IgD-negative memory B cell (primary cell): ENCODE measurements at regions not wholly inside any gene's neighbourhood (a gene's known extent, or its start where the extent isn't known, plus 50 kb on each side); places are given as distances from the start of the nearest gene placed in this dataset.
"Not testable (repeated sequence)": the region's sequence is repeated elsewhere in the genome, so short reads cannot be mapped to it uniquely, and the experiment has no call there.

Experiments used
- H3K27ac Mint-ChIP-seq, 3 donors: one replicate each; pipeline ENCODE4 v1.8.0; 2020 to 2022; ENCODE audit warnings: mild to moderate bottlenecking in 3 of 3, mixed read lengths in 3 of 3, moderate library complexity in 1 of 3
- H3K27me3 Mint-ChIP-seq: one replicate; pipeline ENCODE4 v1.8.0; 2021; ENCODE audit warnings: mixed read lengths
- H3K36me3 Mint-ChIP-seq: one replicate; pipeline ENCODE4 v1.8.0; 2020; ENCODE audit warnings: mild to moderate bottlenecking, mixed read lengths
- H3K4me1 Mint-ChIP-seq, 3 donors: one replicate each; pipeline ENCODE4 v1.8.0; 2020 to 2022; ENCODE audit warnings: mixed read lengths in 3 of 3, mild to moderate bottlenecking in 1 of 3
- H3K4me3 Mint-ChIP-seq, 4 donors: one replicate each; pipeline ENCODE4 v1.8.0; 2020 to 2022; ENCODE audit warnings: mild to moderate bottlenecking in 4 of 4, mixed read lengths in 4 of 4, moderate library complexity in 3 of 4
- H3K9me3 Mint-ChIP-seq, 3 donors: one replicate each; pipeline ENCODE4 v1.8.0; 2020 to 2021; ENCODE audit warnings: mixed read lengths in 3 of 3, mild to moderate bottlenecking in 1 of 3

DNA sequence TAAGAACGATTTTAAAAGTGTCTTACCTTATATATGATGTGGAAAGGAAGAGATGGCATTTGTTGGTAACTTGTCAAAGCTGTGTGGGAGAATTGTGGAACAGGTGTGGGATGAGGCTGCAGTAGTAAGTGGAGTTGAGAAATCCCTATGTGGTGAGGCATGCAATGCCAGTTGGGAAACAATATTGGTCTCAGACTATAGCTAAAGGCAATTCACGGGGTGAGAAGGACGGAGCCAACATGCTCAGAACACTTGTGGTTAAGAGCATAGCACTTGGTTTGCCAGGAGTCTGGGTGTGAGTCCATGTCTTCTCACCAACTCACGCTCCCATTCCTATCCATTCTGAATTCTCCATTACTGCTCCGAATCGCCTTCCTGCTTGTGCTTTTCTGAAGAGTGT, 615.6 kb upstream of the ADAMTS9 start:
- Mint-ChIP-seq H3K36me3 (no peaks in the 10 kb centered on the region), H3K27me3 (no peaks in the 10 kb centered on the region), H3K4me1 (no peaks in the 10 kb centered on the region), H3K27ac (no peak overlapping the region), H3K9me3 (peaks cover 1 to 11% (median 2%) of the 10 kb centered on the region in 3 donors), H3K4me3 (no peak overlapping the region)

DNA sequence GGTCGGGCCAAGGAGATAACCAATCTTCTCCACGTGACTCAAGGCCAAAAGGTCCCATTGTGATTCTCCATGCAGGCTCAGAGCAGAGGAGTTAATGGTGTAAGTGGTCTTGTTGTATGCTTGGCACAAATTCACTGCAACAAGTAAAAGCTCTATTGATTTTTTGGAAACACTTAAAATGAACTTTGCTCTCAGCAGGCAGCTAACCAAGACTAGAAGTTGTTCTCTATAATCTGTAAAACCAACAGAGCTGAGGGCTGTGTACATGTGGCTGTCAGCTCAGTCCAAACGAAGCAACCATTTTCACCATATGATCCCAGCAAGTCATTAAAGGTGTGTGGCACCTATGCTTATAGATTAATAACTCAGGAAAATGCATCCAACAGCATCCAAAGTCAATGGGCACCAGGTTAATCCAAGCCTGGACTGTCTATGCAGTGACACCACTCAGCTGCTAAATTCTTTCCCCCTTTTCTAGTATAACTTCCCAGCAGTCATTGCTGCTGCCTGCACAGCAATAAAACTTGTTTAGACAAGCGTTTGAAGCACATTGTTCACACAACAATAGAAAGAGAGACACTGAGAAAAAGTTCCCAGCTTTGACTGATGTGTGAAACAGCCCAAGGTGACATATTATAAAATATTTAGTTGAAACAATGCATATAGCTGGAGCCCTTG, 603.8 kb upstream of the ADAMTS9 start:
- peaks cover 2 to 20% (median 5%) of the 10 kb centered on the region in 3 donors for H3K9me3 Mint-ChIP-seq
- no peaks in the 10 kb centered on the region for H3K4me1 Mint-ChIP-seq
- H3K27ac Mint-ChIP-seq: no peak overlapping the region
- H3K36me3 Mint-ChIP-seq: no peaks in the 10 kb centered on the region
- H3K27me3 Mint-ChIP-seq: no peaks in the 10 kb centered on the region
- no peak overlapping the region for H3K4me3 Mint-ChIP-seq

DNA sequence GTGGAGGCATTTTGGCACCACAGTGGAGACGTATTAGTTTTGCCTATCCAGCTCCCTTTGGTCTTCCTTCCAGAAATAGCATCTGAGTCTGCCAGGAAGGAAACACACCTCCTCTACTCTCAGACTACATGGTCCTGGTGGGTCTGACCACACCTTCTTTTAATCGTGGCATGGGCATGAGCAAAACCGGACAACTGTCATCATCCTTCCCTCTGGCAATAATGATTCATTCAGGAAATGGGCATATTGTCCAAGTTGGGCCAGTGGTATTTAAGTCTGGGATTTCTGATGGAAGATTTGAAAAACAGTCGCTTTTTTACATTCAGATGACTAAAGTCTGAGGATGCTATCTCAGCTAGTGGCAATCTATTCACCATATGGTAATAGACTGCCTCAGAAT, 601.0 kb upstream of the ADAMTS9 start:
- H3K9me3 Mint-ChIP-seq: peaks cover 0 to 12% (median 2%) of the 10 kb centered on the region in 3 donors
- H3K36me3 Mint-ChIP-seq: no peaks in the 10 kb centered on the region
- no peak overlapping the region for H3K27ac Mint-ChIP-seq
- no peak overlapping the region for H3K4me3 Mint-ChIP-seq
- no peaks in the 10 kb centered on the region for H3K4me1 Mint-ChIP-seq
- no peaks in the 10 kb centered on the region for H3K27me3 Mint-ChIP-seq

DNA sequence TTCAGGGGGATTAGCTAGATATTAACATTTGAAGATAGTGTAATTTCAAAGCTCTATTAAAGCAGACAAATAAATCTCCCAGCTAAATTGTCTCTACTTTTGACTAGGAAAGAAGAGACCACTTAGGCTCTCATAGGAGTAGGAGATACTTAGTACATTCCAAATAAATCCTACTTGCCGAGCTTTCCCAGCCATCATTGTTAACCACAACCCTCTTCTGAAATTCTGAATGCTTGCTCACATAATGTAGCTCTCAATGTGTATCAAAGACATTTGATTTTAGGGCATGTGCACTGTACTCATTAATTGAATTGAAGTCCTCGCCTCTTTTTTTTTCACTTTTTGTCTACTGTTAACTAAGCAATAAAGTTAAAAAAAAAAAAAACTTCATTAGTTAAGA, 598.2 kb upstream of the ADAMTS9 start:
- H3K36me3 Mint-ChIP-seq: no peaks in the 10 kb centered on the region
- no peaks in the 10 kb centered on the region for H3K27me3 Mint-ChIP-seq
- no peak overlapping the region for H3K4me3 Mint-ChIP-seq
- H3K27ac Mint-ChIP-seq: no peak overlapping the region
- peaks cover 0 to 13% (median 2%) of the 10 kb centered on the region in 3 donors for H3K9me3 Mint-ChIP-seq
- H3K4me1 Mint-ChIP-seq: no peaks in the 10 kb centered on the region

DNA sequence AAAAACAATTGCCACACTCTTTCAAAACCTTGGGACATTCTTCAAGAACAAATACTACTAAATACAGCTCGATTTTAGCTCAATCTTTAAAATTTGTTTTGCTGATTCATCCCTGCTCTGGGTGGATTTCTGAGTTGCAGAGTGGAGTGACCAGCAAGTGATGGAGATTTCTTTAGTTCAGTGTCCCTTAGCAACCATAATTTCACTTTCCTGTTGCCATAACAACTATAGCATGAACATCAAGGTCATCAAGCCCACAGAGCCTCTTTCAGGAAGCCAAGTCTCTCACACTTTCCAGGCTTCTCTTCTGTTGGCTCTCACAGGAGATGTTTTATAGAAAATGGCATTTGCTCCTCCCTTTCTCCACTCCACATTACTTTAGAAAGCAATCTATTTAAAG, 597.2 kb upstream of the ADAMTS9 start:
- H3K4me3 Mint-ChIP-seq: no peak overlapping the region
- H3K27me3 Mint-ChIP-seq: no peaks in the 10 kb centered on the region
- no peaks in the 10 kb centered on the region for H3K36me3 Mint-ChIP-seq
- no peaks in the 10 kb centered on the region for H3K4me1 Mint-ChIP-seq
- peaks cover 2 to 13% (median 2%) of the 10 kb centered on the region in 3 donors for H3K9me3 Mint-ChIP-seq
- no peak overlapping the region for H3K27ac Mint-ChIP-seq

DNA sequence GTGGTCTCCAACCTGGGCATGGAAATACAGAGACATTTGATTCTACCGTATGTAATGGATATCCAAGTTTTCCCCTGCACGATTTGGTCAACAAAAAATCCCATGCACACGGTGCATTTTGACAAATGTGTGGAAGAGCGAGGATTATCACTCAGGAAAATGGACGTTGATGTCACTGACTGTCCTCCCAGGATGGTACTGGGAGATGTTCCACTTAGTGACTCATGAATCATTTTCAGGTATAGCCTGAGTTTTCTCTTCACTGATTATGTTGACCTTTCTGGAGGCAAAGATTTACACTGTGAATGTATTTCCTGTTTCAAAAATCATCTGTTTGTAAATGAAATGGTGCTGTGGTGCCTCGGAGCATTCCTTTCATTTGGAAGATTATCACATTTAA, 596.7 kb upstream of the ADAMTS9 start:
- Mint-ChIP-seq H3K4me1 (no peaks in the 10 kb centered on the region), H3K36me3 (no peaks in the 10 kb centered on the region), H3K27ac (no peak overlapping the region), H3K9me3 (peaks cover 2 to 13% (median 2%) of the 10 kb centered on the region in 3 donors), H3K27me3 (no peaks in the 10 kb centered on the region), H3K4me3 (no peak overlapping the region)

DNA sequence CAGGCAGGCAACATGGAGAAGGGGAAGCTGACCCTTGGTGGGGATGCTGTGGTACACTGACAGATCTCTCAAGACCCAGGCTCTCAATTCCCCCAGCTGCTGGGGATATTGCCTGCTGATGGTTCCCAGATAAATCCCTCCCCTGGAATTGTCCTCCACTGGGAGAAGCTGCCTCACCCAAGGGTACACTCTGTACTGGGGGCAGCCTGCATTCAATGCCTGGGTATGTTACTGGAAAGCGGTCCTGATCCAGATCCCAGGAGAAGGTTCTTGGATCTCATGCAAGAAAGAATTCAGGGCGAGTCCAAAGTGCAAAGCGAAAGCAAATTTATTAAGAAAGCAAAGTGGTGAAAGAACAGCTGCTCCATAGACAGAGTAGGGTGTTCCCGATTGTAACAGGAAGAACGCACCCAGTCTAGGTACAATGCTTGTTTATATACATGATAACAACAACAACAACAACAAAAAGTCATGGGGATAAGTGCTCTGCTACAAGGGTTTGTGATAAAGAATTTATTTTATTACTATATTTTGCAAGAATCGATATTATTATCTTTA, 591.5 kb upstream of the ADAMTS9 start:
- Mint-ChIP-seq H3K27me3 (no peaks in the 10 kb centered on the region), H3K4me3 (no peak overlapping the region), H3K9me3 (peaks cover 3 to 13% (median 6%) of the 10 kb centered on the region in 3 donors), H3K4me1 (no peaks in the 10 kb centered on the region), H3K36me3 (no peaks in the 10 kb centered on the region), H3K27ac (no peak overlapping the region)

DNA sequence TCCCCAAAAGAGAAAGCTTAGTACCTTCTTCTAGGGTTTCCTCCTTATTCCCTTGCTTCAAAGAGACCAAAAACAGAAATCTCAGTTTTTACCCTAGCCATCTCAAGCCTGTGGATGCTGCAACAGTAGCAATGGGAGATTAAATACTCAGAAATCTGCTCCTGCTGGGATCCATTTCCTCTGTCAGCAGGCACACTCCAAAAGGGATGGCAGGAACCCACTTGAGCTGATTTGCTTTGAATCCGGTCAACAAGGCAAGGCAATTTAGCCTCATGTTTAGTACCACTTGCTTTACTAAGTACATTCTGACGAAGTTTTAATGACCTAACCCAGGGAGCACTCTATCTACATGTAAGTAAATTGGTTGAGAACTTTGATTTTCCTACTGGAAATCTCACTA, 590.0 kb upstream of the ADAMTS9 start:
- H3K36me3 Mint-ChIP-seq: no peaks in the 10 kb centered on the region
- H3K27me3 Mint-ChIP-seq: no peaks in the 10 kb centered on the region
- H3K4me3 Mint-ChIP-seq: no peak overlapping the region
- peaks cover 3 to 6% (median 4%) of the 10 kb centered on the region in 3 donors for H3K9me3 Mint-ChIP-seq
- no peak overlapping the region for H3K27ac Mint-ChIP-seq
- H3K4me1 Mint-ChIP-seq: no peaks in the 10 kb centered on the region

DNA sequence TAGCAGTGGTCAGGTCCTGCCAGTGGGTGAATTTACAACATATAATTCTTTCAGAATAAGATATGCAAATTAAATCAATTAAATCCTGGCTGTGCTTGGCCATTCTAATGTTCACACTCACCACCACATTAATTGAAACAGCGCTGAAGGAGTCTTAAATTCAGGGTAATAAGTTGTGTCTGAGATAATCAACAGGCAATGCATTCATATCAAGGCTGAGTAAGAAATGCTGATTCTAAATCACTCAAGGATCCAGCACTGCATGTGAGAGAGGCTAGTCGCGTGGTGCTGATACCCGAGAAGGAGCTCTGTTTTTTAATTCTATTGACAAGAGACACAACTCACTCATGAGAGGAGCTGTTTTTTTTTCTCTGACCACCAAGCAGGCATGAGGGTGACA, 588.8 kb upstream of the ADAMTS9 start:
- Mint-ChIP-seq H3K9me3 (peaks cover 3 to 6% (median 3%) of the 10 kb centered on the region in 3 donors), H3K27ac (no peak overlapping the region), H3K27me3 (no peaks in the 10 kb centered on the region), H3K4me1 (no peaks in the 10 kb centered on the region), H3K4me3 (no peak overlapping the region), H3K36me3 (no peaks in the 10 kb centered on the region)

DNA sequence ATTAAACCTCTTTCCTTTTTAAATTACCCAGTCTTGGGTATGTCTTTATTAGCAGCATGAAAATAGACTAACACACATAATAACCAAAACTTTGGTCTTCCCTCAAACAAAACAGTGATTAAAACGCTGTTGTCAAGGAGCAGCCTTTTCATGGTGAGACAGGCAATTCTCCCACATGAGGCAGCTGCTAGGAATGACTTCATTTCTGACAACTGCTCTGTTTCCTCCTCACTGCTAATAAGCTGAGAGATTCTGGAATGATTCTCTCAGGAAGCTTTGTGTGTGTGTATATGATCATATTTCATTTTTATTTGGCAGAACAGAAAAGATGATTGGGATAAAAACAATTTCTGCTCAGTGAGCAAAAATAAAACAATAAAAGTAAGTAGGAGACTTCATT, 580.6 kb upstream of the ADAMTS9 start:
- H3K4me1 Mint-ChIP-seq: no peaks in the 10 kb centered on the region
- no peak overlapping the region for H3K4me3 Mint-ChIP-seq
- no peaks in the 10 kb centered on the region for H3K36me3 Mint-ChIP-seq
- no peak overlapping the region for H3K27ac Mint-ChIP-seq
- peaks cover 0 to 3% (median 2%) of the 10 kb centered on the region in 3 donors for H3K9me3 Mint-ChIP-seq
- no peaks in the 10 kb centered on the region for H3K27me3 Mint-ChIP-seq

DNA sequence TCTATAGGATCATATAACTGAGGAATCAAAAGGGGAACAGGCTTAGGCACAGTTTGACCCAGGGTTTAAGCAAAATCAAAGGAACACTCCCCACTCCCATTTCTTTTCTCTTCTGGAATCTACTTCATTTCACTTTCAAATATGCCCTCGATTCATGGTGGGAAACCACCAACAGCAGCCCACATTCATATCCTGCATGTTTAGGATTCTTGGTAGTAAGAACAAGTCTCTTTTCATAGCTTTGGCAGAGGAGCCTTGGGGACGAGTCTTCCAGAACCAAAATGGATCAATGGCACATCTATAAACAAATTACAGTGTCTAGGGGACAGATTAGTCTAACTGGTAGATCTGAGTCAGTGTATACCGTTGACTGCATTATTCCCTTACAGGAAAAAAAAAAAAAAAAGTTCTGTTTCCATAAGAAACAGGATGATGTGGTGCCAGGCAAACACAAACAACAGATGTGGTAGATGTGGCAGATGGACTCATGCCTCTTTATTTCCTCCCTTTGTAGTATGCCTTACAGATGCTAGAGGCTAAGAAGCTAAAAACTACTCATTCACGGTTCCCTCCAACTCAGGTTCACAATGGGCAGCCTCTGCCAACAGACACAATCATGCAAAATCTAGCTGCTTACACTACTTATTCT, 578.3 kb upstream of the ADAMTS9 start:
- Mint-ChIP-seq H3K9me3 (peaks cover 4 to 5% (median 5%) of the 10 kb centered on the region in 3 donors), H3K4me1 (no peaks in the 10 kb centered on the region), H3K27ac (no peak overlapping the region), H3K36me3 (no peaks in the 10 kb centered on the region), H3K27me3 (no peaks in the 10 kb centered on the region), H3K4me3 (no peak overlapping the region)

DNA sequence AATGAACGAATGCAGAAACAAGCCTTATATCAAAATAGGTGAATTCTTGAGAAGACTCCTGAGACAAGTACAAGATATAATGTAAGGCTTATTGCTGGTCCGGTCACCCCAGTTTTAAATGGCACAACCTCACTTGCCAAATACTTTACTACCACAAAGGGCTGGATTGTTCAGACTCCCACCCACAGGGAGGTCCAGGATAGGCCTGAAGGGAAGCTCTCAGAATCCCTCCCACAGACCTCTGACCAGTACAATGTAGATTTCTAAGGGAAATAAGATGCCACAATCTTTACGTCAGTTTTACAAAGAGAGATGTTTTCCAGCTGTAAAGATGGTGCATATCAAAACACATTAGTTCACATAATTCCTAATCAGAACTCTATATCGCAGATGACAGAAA, 577.7 kb upstream of the ADAMTS9 start:
- H3K9me3 Mint-ChIP-seq: peaks cover 4 to 6% (median 5%) of the 10 kb centered on the region in 3 donors

DNA sequence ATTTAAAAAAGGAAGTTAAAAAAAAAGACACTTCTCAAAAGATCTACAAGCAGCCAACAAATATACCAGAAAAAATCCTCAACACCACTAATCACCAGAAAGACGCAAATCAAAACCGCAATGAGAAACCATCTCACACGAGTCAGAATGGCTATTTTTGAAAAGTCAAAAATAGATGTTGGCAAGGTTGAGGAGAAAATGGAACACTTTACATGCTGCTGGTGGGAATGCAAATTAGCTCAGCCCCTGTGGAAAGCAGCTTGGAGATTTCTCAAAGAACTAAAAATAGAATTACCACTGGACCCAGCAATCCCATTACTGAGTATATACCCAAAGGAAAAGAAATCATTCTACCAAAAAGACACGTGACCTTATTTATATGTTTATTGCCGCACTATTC, 574.7 kb upstream of the ADAMTS9 start:
- no peaks in the 10 kb centered on the region for H3K36me3 Mint-ChIP-seq
- no peak overlapping the region for H3K4me3 Mint-ChIP-seq
- H3K9me3 Mint-ChIP-seq: peaks cover 4 to 5% (median 4%) of the 10 kb centered on the region in 3 donors
- H3K27ac Mint-ChIP-seq: no peak overlapping the region
- no peaks in the 10 kb centered on the region for H3K4me1 Mint-ChIP-seq
- H3K27me3 Mint-ChIP-seq: peaks cover 1% of the 10 kb centered on the region

More for the DNA sequence above, 577.7 kb upstream of the ADAMTS9 start:
- Mint-ChIP-seq H3K4me3 (no peak overlapping the region), H3K36me3 (no peaks in the 10 kb centered on the region), H3K4me1 (no peaks in the 10 kb centered on the region), H3K27ac (no peak overlapping the region), H3K27me3 (no peaks in the 10 kb centered on the region)

DNA sequence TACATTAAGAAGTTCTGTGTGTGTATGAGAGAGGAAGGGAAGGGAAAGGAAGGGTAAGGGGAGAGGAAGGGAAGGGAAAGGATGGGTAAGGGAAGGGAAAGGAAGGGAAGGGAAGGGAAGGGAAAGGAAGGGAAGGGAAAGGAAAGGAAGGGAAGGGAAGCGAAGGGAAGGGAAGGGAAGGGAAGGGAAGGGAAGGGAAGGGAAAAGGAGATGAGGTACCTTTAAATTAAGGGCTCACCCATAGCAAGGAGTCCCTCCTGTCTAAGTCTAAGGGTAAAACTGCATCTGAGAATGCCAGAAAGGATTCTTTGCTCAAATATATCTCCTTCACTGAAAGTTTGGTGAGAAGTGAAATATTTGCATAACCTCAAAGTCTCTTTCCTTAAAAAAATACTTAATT, 572.1 kb upstream of the ADAMTS9 start:
- no peaks in the 10 kb centered on the region for H3K36me3 Mint-ChIP-seq
- peaks cover 1% of the 10 kb centered on the region for H3K27me3 Mint-ChIP-seq
- H3K4me1 Mint-ChIP-seq: no peaks in the 10 kb centered on the region
- peaks cover 3 to 6% (median 6%) of the 10 kb centered on the region in 3 donors for H3K9me3 Mint-ChIP-seq
- H3K27ac Mint-ChIP-seq: peak overlapping the region in 1 of 3 donors; percentile 71
- no peak overlapping the region for H3K4me3 Mint-ChIP-seq

DNA sequence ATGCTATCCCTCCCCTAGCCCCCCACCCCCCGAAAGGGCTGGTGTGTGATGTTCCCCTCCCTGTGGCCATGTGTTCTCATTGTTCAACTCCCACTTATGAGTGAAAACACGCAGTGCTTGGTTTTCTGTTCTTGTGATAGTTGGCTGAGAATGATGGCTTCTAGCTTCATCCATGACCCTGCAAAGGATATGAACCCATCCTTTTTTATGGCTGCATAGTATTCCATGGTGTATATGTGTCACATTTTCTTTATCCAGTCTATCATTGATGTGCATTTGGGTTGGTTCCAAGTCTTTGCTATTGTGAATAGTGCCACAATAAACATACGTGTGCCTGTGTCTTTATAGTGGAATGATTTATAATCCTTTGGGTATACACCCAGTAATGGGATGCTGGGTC, 565.1 kb upstream of the ADAMTS9 start:
- H3K36me3 Mint-ChIP-seq, H3K27me3 Mint-ChIP-seq, H3K27ac Mint-ChIP-seq, H3K4me1 Mint-ChIP-seq, H3K4me3 Mint-ChIP-seq: not testable (repeated sequence)
- peaks cover 2 to 24% (median 10%) of the 10 kb centered on the region in 3 donors for H3K9me3 Mint-ChIP-seq

DNA sequence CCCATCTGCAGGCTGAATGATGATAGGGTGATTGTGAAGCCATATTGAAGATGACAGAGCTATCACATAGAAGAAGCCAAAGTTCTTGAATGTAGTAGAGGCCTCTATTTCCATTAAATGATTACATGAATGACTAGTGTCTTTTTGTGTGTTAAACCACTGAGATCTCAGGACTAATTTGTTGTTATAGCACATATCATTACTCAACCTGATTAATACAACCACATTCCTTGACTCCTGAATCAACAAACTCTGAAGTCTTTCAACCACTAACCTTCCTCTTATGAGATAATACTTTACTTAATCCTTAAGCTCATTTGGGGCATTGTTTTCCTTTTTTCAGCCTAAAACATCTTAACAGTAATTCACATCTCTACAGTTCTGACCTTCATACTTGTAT, 564.5 kb upstream of the ADAMTS9 start:
- Mint-ChIP-seq H3K4me1 (no peaks in the 10 kb centered on the region), H3K9me3 (peaks cover 2 to 24% (median 10%) of the 10 kb centered on the region in 3 donors), H3K36me3 (no peaks in the 10 kb centered on the region), H3K27me3 (no peaks in the 10 kb centered on the region), H3K27ac (peak overlapping the region in 1 of 3 donors; percentile 27), H3K4me3 (no peak overlapping the region)
